HCT116 (cell line): ENCODE measurements at regions not wholly inside any gene's neighbourhood (a gene's known extent, or its start where the extent isn't known, plus 50 kb on each side); places are given as distances from the start of the nearest gene placed in this dataset.

Source experiments
- ATAC-seq: fragments of 200-7000 bp; cut with Tn5 transposase; 2 replicates; pipeline ENCODE4 v1.9.1; 2020; ENCODE audit warnings: mild to moderate bottlenecking, moderate library complexity
- BruUV-seq: library from RNA; stranded (reverse); fragments of 400-500 nt; replicated peaks from 2 replicates; lab custom pipeline; 2021; lab: Mats Ljungman, UMichigan
- CTCF ChIA-PET: fragments of 300-600 bp; sonication (Branson Sonifier 250); formaldehyde crosslinking; loops from one replicate; lab custom pipeline; 2021; ENCODE audit warnings: antibody characterized with exemption; lab: Charles Lee
- POLR2A ChIA-PET: fragments of 300-600, 350-600 bp; sonication (Branson Sonifier 250); formaldehyde crosslinking; loops from one replicate; lab custom pipeline; 2021; ENCODE audit warnings: antibody characterized with exemption; lab: Charles Lee
- RAD21 ChIA-PET, 2 experiments: fragments of 300-600 bp; sonication (Branson Sonifier 250); formaldehyde crosslinking; loops; one replicate each; lab custom pipeline; 2023; ENCODE audit warnings: low total read pairs in 2 of 2; ENCODE audit not compliant: uncharacterized antibody in 2 of 2, unreplicated experiment in 2 of 2, low non-redundant PET in 1 of 2; lab: Charles Lee
- DNase-seq: peaks from one replicate; pipeline ENCODE4 v3.0.0-alpha.2; 2010; ENCODE audit warnings: low read depth, low spot score
- H2AFZ ChIP-seq: fragments of 200-600 bp; shearing (Covaris generic), sonication (generic); 2 replicates; pipeline ENCODE4 v1.6.1; 2017; ENCODE audit warnings: low read depth, mixed run types, mixed read lengths, antibody characterized with exemption, low read length; ENCODE audit not compliant: poor library complexity, severe bottlenecking
- H3K27ac ChIP-seq: 2 replicates; pipeline ENCODE4 v1.5.1; 2012; ENCODE audit warnings: low read depth, low read length
- H3K27me3 ChIP-seq: fragments of 200-600 bp; sonication (generic); 2 replicates; pipeline ENCODE4 v1.6.1; 2016; ENCODE audit warnings: mixed run types, low read length, mixed read lengths; ENCODE audit not compliant: insufficient read depth
- H3K36me3 ChIP-seq, 2 experiments: fragments of 200-500 bp in 1 of 2; fragments of 200-600 bp in 1 of 2; sonication (Bioruptor generic) in 1 of 2; sonication (generic) in 1 of 2; 2 replicates each; pipeline versions ENCODE4 v1.5.1 to v1.6.1; 2014 to 2016; ENCODE audit warnings: low read length in 2 of 2, inconsistent platforms in 1 of 2, mixed read lengths in 1 of 2, mixed run types in 1 of 2; ENCODE audit not compliant: insufficient read depth in 2 of 2, control insufficient read depth in 1 of 2
- H3K4me1 ChIP-seq, 2 experiments: fragments of 200-600 bp in 1 of 2; sonication (generic) in 1 of 2; 2 replicates each; pipeline versions ENCODE4 v1.5.1 to v1.6.1; 2012 to 2017; ENCODE audit warnings: low read length in 2 of 2, inconsistent platforms in 1 of 2, mild to moderate bottlenecking in 1 of 2, mixed read lengths in 1 of 2, mixed run types in 1 of 2, moderate library complexity in 1 of 2; ENCODE audit not compliant: insufficient read depth in 2 of 2, control insufficient read depth in 1 of 2
- H3K4me2 ChIP-seq: fragments of 200-600 bp; sonication (generic); 2 replicates; pipeline ENCODE4 v1.6.1; 2017; ENCODE audit warnings: mixed run types, low read length, mixed read lengths
- H3K4me3 ChIP-seq, 2 experiments: fragments of 200-600 bp in 1 of 2; sonication (generic) in 1 of 2; replicated peaks in 1 of 2; 2 replicates each; pipeline ENCODE4 v1.5.1; 2011 to 2016; ENCODE audit warnings: low read length in 2 of 2, control low read depth in 1 of 2, low read depth in 1 of 2, mild to moderate bottlenecking in 1 of 2, mixed read lengths in 1 of 2, mixed run types in 1 of 2
- H3K79me2 ChIP-seq: fragments of 200-600 bp; sonication (generic); 2 replicates; pipeline ENCODE4 v1.6.1; 2017; ENCODE audit warnings: mild to moderate bottlenecking, mixed run types, low read length, moderate library complexity, mixed read lengths; ENCODE audit not compliant: insufficient read depth
- H3K9ac ChIP-seq: fragments of 200-600 bp; sonication (generic); 2 replicates; pipeline ENCODE4 v1.6.1; 2016; ENCODE audit warnings: low read length, mixed read lengths
- H3K9me2 ChIP-seq: fragments of 200-600 bp; sonication (generic), shearing (Covaris generic); 2 replicates; pipeline ENCODE4 v1.6.1; 2017; ENCODE audit warnings: mixed run types, mild to moderate bottlenecking, moderate library complexity; ENCODE audit not compliant: insufficient read depth
- H3K9me3 ChIP-seq, 2 experiments: fragments of 200-500 bp in 1 of 2; fragments of 200-600 bp in 1 of 2; sonication (Bioruptor generic) in 1 of 2; sonication (generic) in 1 of 2; 2 replicates each; pipeline ENCODE4 v1.6.1; 2014 to 2017; ENCODE audit warnings: low read length in 2 of 2, mixed read lengths in 2 of 2, inconsistent platforms in 1 of 2, low read depth in 1 of 2, mild to moderate bottlenecking in 1 of 2, mixed run types in 1 of 2, moderate library complexity in 1 of 2; ENCODE audit not compliant: control insufficient read depth in 1 of 2, insufficient read depth in 1 of 2
- H4K20me1 ChIP-seq: fragments of 200-600 bp; sonication (generic), shearing (Covaris generic); 2 replicates; pipeline ENCODE4 v1.6.1; 2017; ENCODE audit warnings: mixed run types, mild to moderate bottlenecking, moderate library complexity; ENCODE audit not compliant: insufficient read depth
- ATF3 ChIP-seq: IDR thresholded peaks from 2 replicates; pipeline ENCODE4 v1.6.1; 2012
- CEBPB ChIP-seq: IDR thresholded peaks from 2 replicates; pipeline ENCODE4 v1.6.1; 2012; ENCODE audit warnings: low read depth
- EGR1 ChIP-seq: IDR thresholded peaks from 2 replicates; pipeline ENCODE4 v1.6.1; 2012; ENCODE audit warnings: low read depth
- EZH2 ChIP-seq: fragments of 200-600 bp; sonication (generic); IDR thresholded peaks from 2 replicates; pipeline ENCODE4 v1.6.1; 2017; ENCODE audit warnings: antibody characterized with exemption, mixed run types
- EZH2phosphoT487 ChIP-seq: fragments of 200-600 bp; IDR thresholded peaks from 2 replicates; pipeline ENCODE4 v1.6.1; 2018; ENCODE audit warnings: antibody characterized with exemption, borderline replicate concordance
- FOSL1 ChIP-seq: IDR thresholded peaks from 2 replicates; pipeline ENCODE4 v1.6.1; 2012; ENCODE audit warnings: low read depth
- JUND ChIP-seq: IDR thresholded peaks from 2 replicates; pipeline ENCODE4 v1.6.1; 2012
- POLR2A ChIP-seq: IDR thresholded peaks from 2 replicates; pipeline ENCODE4 v1.7.0; 2011; ENCODE audit warnings: borderline replicate concordance; ENCODE audit not compliant: insufficient read depth, insufficient read length; ENCODE audit errors: extremely low read depth
- POLR2AphosphoS5 ChIP-seq: IDR thresholded peaks from 2 replicates; pipeline ENCODE4 v1.6.1; 2011; ENCODE audit warnings: mild to moderate bottlenecking, low read depth, low read length, moderate library complexity
- RAD21 ChIP-seq: IDR thresholded peaks from 2 replicates; pipeline ENCODE4 v1.6.1; 2012; ENCODE audit warnings: low read depth, mild to moderate bottlenecking
- SP1 ChIP-seq: IDR thresholded peaks from 2 replicates; pipeline ENCODE4 v1.6.1; 2012; ENCODE audit warnings: low read depth
- SRF ChIP-seq: IDR thresholded peaks from 2 replicates; pipeline ENCODE4 v1.6.1; 2012; ENCODE audit warnings: low read depth
- intact Hi-C: fragments of 100-400 bp; cut with micrococcal nuclease; formaldehyde crosslinking; loops from 2 replicates; pipeline ENCODE4 v1.10.0; 2022
- TF ChIP-seq, protein P1 (sequence below): IDR thresholded peaks from 2 replicates; pipeline ENCODE4 v1.6.1; 2012

GRCh38 chr3:55203006-55203405 lies 275.1 kb upstream of the LRTM1 start:
- no peak overlapping the region for H3K4me2 ChIP-seq
- H3K9me2 ChIP-seq: no peaks in the 10 kb centered on the region
- ATAC-seq (no peak), DNase-seq (no peak)
- intact Hi-C loops: no loop called here
- H2AFZ ChIP-seq: no peak overlapping the region
- peaks cover 5 to 23% of the 10 kb centered on the region in 2 experiments; a peak in 2 of 4 replicates for H3K9me3 ChIP-seq
- no peak overlapping the region for H3K4me3 ChIP-seq
- H3K9ac ChIP-seq: no peak overlapping the region
- no TSS peak for BruUV-seq
- ChIA-PET CTCF (no interaction called here), POLR2A (no interaction called here), RAD21 (no interaction called here)
- TF ChIP-seq EZH2 (no peak), SRF (no peak), CEBPB (no peak), POLR2AphosphoS5 (no peak), EGR1 (no peak), JUND (no peak)
- no peak overlapping the region for H3K27ac ChIP-seq
- H3K79me2 ChIP-seq: no peaks in the 10 kb centered on the region
- no peaks in the 10 kb centered on the region for H3K27me3 ChIP-seq
- H3K36me3 ChIP-seq: no peaks in the 10 kb centered on the region
- no peaks in the 10 kb centered on the region for H3K4me1 ChIP-seq
- no peaks in the 10 kb centered on the region for H4K20me1 ChIP-seq

DNA sequence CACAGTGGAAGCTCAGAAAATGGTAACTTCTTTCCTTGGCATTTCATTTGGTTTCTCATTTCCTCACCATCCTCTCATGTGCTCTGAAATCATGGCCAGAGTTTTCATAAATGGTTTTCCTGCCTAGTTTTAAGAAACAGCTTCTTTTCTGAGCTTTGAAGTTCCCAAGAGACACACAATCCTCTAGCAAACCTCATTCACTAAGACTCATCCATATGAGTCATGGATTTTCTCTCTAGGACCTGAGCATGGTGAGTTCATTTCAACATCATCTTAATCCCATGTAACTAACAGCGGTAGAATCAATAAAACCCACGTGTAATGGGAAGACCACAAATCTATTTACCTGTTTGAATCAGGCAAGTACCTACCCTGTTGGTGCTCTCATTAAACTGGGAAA lies 274.5 kb upstream of the LRTM1 start:
- H3K9me2 ChIP-seq: no peaks in the 10 kb centered on the region
- no peak overlapping the region for H3K9ac ChIP-seq
- intact Hi-C loops: no loop called here
- no peaks in the 10 kb centered on the region for H3K36me3 ChIP-seq
- ATAC-seq (no peak), DNase-seq (no peak)
- H4K20me1 ChIP-seq: no peaks in the 10 kb centered on the region
- no peak overlapping the region for H2AFZ ChIP-seq
- ChIA-PET POLR2A (no interaction called here), CTCF (no interaction called here), RAD21 (no interaction called here)
- H3K9me3 ChIP-seq: peaks cover 5 to 23% of the 10 kb centered on the region in 2 experiments; a peak in 2 of 4 replicates
- H3K27me3 ChIP-seq: no peaks in the 10 kb centered on the region
- H3K4me2 ChIP-seq: no peak overlapping the region
- no peak for TF ChIP-seq ATF3
- TF ChIP-seq SP1: no peak
- no peak for TF ChIP-seq RAD21
- no peak for TF ChIP-seq EZH2phosphoT487
- no peak for TF ChIP-seq EGR1
- TF ChIP-seq JUND: no peak
- TF ChIP-seq, protein P1, sequence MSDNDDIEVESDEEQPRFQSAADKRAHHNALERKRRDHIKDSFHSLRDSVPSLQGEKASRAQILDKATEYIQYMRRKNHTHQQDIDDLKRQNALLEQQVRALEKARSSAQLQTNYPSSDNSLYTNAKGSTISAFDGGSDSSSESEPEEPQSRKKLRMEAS: no peak
- TF ChIP-seq FOSL1: no peak
- no peak for TF ChIP-seq POLR2A
- no peak for TF ChIP-seq CEBPB
- H3K27ac ChIP-seq: no peak overlapping the region
- BruUV-seq: no TSS peak
- no peak overlapping the region for H3K4me3 ChIP-seq
- H3K79me2 ChIP-seq: no peaks in the 10 kb centered on the region
- no peaks in the 10 kb centered on the region for H3K4me1 ChIP-seq
